GM19324 (cell line): ENCODE measurements at regions not wholly inside any gene's neighbourhood (a gene's known extent, or its start where the extent isn't known, plus 50 kb on each side); places are given as distances from the start of the nearest gene placed in this dataset.
"Not testable (repeated sequence)": the region's sequence is repeated elsewhere in the genome, so short reads cannot be mapped to it uniquely, and the experiment has no call there.

Source experiments
- ATAC-seq: cut with Tn5 transposase; IDR thresholded peaks from one replicate; pipeline ENCODE4 v1.9.1; 2021; ENCODE audit warnings: mild to moderate bottlenecking, moderate library complexity; ENCODE audit not compliant: unreplicated experiment, low FRiP score

- ATAC-seq: not testable (repeated sequence)
Observed at GRCh38 chr2:91520972-91521535, 2829.6 kb downstream of the RPIA start.

GRCh38 chr2:91521944-91522343, 2830.5 kb downstream of the RPIA start:
- ATAC-seq: not testable (repeated sequence)

DNA sequence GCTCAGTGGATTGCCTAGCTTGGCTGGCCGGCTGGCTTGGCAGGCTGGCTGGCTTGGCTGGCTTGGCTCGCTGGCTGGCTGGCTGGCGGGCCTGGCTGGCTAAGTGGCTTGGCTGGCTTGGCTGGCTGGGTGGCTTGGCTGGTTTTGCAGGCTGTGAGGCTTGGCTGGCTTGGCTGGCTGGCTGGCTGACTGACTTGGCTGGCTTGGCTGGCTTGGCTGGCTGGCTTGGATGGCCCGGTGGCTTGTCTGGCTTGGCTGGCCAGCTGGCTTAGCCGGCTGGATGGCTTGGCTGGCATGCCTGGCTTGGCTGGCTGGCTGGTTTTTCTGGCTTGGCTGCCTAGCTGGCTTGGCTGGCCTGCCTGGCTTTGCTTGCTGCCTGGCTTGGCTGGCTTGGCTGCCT, 2831.4 kb downstream of the RPIA start:
- not testable (repeated sequence) for ATAC-seq

DNA sequence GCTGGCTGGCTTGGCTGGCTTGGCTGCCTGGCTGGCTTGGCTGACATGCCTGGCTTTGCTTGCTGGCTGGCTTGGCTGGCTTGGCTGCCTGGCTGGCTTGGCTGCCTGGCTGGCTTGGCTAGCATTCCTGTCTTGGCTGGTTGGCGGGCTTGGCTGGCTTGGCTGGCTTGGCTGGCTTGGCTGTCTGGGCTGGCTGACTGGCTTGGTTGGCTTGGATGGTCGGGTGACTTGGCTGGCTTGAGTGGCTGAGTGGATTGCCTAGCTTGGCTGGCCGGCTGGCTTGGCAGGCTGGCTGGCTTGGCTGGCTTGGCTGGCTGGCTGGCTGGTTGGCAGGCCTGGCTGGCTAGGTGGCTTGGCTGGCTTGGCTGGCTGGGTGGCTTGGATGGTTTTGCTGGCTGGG, 2832.3 kb downstream of the RPIA start:
- not testable (repeated sequence) for ATAC-seq

GRCh38 chr2:91525587-91525986, 2834.1 kb downstream of the RPIA start:
- not testable (repeated sequence) for ATAC-seq

- ATAC-seq: not testable (repeated sequence)
Observed at GRCh38 chr2:91526083-91526482, 2834.6 kb downstream of the RPIA start.

- not testable (repeated sequence) for ATAC-seq
Observed at GRCh38 chr2:91527056-91527455, 2835.6 kb downstream of the RPIA start.

DNA sequence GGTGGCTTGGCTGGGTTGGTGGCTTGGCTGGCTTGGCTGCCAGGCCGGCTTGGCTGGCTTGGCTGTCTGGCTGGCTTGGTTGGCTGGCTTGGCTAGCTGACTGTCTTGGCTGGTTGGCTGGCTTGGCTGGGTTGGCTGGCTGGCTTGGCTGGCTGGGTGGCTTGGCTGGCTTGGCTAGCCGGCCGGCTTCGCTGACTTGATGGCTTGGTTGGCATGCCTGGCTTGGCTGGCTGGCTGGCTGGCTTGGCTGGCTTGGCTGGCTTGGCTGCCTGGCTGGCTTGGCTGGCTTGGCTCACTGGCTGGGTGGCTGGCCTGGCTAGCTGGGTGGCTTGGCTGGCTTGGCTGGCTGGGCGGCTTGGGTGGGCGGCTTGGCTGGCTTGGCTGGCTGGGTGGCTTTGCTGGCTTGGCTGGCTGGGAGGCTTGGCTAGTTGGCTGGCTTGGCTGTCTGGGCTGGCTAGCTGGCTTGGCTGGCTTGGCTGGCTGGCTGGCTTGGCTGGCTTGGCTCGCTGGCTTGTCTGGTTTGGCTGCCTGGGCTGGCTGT, 2836.1 kb downstream of the RPIA start:
- ATAC-seq: not testable (repeated sequence)

DNA sequence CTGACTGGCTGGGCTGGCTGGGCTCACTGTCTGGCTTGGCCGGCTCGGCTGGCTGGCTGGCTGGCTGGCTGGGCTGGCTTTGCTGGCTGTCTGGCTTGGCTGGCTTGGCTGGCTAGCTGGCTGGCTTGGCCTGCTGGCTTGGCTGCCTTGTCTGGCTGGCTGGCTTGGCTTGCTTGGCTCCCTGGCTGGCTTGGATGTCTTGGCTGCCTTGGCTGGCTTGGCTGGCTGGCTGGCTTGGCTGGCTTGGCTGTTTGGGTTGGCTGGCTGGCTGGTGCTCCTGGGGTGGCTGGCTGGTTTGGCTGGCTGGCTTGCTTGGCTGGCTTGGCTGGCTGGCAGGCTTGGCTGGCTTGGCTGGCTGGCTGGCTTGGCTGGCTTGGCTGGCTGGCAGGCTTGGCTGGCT, 2836.9 kb downstream of the RPIA start:
- ATAC-seq: not testable (repeated sequence)

DNA sequence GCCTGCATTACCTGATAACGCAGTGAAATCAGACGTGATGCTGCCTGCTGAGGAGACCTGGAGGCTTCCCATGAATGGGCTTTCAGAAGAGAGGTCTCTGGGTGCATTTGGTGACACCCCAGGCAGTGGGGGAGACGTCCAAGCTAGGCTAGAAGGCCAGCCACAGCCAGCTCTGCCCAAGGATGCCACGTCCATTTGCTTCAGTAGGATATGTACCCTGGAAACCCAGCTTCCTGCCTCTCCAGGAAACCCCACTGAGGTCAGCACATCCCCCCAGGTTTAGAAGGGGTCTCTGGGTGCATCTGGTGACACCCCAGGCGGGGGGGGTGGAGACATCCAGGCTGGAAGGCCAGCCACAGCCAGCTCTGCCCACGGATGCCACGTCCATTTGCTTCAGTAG, 2844.6 kb downstream of the RPIA start:
- ATAC-seq: not testable (repeated sequence)

GRCh38 chr2:91536549-91537263, 2845.2 kb downstream of the RPIA start:
- not testable (repeated sequence) for ATAC-seq

GRCh38 chr2:91549316-91549715, 2857.8 kb downstream of the RPIA start:
- ATAC-seq: not testable (repeated sequence)

- ATAC-seq: not testable (repeated sequence)
Observed at GRCh38 chr2:91558234-91558633, 2866.8 kb downstream of the RPIA start.

DNA sequence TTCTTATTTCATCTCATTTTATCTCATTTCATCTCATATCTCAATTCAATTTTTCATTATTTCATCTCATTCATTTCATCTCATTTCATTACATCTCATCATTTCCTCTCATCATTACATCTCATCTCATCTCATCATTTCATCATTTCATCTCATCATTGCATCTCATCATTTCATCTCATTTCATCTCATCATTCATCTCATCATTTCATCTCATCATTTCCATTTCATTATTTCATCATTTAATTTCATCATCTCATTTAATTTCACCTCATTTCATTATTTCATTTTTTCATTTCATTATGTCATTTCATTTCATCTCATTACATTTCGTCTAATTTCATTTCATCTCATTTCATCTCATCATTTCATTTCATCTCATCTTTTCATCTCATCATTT, 2867.8 kb downstream of the RPIA start:
- ATAC-seq: not testable (repeated sequence)

- ATAC-seq: not testable (repeated sequence)
Observed at GRCh38 chr2:91559886-91560614, 2868.6 kb downstream of the RPIA start.

GRCh38 chr2:91562184-91562583, 2870.7 kb downstream of the RPIA start:
- ATAC-seq: not testable (repeated sequence)

GRCh38 chr2:91564700-91565099, 2873.2 kb downstream of the RPIA start:
- ATAC-seq: not testable (repeated sequence)

DNA sequence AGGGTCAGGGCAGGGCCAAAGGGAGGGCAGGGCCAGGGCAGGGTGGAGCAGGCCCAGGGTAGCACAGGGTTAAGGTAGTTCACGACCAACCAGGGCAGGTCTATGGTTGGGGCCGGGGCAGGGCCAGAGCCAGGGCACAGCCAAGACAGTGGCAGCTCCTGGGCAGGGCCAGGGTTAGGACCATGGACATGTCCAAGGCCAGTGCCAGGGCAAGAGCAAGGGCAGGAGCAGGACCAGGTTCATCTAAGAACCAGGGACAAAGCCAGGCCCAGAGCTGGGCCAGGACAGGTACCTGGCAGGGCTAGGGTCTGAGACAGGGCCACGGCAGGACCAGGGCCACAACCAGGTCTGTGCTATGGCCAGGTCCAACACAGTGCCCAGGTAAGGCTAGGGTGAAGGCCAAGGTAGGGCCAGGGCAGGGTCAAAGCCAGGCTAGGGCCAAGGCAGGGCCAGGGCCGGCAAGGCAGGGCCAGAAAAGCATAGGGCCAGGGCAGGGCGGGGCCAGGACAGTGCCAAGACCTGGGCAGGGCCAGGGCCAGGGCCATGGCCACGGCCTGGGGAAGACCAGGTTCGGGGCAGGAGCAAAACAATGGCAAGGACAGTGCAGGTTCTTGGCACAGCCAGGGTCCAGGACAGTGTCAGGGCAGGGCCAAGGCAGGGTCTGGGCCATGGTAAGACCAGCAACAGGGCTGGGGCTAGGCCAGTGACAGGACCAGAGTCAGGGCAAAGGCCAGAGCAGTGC, 2874.4 kb downstream of the RPIA start:
- ATAC-seq: not testable (repeated sequence)

- not testable (repeated sequence) for ATAC-seq
Observed at GRCh38 chr2:91566611-91567010, 2875.1 kb downstream of the RPIA start.

DNA sequence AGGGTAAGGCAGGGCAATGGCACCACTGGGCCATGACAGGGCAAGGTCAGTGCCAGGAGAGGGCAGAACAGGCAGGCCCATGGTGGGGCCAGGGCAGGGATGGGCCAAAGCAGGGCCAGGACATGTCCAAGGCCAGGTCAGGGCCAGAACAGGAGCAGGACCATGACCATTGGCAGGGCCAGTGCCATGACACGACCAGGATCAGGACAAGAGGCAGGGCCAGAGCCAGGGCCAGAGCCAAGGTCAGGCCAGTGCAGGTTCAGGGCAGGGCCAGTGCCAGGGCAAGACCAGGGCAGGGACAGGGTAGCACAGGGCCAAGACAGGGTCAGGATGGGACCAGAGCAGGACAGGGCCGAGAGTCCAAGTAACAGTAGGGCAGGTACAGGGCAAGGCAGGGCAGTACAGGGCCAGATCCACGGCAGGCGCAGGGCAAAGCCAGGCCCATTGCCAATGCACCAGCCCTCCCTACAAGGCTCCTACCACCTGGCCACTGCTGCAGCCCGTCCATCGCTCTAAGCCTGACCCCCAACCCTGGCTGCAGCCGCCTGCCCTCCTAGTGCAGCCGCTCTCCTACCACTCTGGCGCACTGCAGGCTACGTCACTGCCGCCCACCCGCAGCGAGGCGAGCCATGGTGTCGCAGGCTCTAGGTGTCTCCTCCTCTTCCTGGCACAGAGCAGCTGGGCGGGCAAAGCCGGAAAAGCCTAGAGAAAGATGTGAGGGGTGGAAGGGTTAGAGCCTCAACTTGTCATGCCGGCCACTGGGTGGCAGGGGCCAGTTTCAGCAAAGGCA, 2876.3 kb downstream of the RPIA start:
- not testable (repeated sequence) for ATAC-seq
